ENCODE measurements at regions not wholly inside any gene's neighbourhood (a gene's known extent, or its start where the extent isn't known, plus 50 kb on each side); places are given as distances from the start of the nearest gene placed in this dataset.

- TF ChIP-seq CTCF (IDR thresholded peaks at IDR 0.05) = no peak
- TF ChIP-seq EP300 (IDR thresholded peaks at IDR 0.05) = no peak
- no peak for TF ChIP-seq POLR2AphosphoS5 (IDR thresholded peaks at IDR 0.05)
These were observed 1269.8 kb downstream of the XPNPEP1 start for GRCh38 chr10:108653531-108653930.
